ENCODE measurements at regions not wholly inside any gene's neighbourhood (a gene's known extent, or its start where the extent isn't known, plus 50 kb on each side); places are given as distances from the start of the nearest gene placed in this dataset.

DNA sequence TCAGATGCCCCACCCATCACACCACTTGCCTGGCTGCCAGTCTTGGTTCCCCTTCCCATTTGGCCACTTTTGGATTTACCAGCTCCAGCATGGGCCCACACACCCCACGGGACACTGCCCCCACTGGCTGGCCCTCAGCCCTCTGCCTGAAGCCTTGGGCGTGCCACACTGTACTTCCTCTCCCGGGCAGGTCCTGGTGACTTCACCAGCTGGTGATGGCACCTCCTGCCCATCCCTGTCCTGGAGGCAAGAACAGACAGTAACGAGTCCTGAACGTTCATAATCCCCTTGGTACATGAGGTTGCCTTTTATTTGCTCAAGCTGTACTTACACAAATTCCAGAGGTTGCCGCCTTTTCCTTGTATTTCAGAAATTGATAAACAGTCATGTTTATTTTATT, 81.1 kb downstream of the TMEM17 start:
- TF ChIP-seq, protein P1, sequence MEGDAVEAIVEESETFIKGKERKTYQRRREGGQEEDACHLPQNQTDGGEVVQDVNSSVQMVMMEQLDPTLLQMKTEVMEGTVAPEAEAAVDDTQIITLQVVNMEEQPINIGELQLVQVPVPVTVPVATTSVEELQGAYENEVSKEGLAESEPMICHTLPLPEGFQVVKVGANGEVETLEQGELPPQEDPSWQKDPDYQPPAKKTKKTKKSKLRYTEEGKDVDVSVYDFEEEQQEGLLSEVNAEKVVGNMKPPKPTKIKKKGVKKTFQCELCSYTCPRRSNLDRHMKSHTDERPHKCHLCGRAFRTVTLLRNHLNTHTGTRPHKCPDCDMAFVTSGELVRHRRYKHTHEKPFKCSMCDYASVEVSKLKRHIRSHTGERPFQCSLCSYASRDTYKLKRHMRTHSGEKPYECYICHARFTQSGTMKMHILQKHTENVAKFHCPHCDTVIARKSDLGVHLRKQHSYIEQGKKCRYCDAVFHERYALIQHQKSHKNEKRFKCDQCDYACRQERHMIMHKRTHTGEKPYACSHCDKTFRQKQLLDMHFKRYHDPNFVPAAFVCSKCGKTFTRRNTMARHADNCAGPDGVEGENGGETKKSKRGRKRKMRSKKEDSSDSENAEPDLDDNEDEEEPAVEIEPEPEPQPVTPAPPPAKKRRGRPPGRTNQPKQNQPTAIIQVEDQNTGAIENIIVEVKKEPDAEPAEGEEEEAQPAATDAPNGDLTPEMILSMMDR (IDR thresholded peaks at IDR 0.05) = no peak
- TF ChIP-seq, protein P2, sequence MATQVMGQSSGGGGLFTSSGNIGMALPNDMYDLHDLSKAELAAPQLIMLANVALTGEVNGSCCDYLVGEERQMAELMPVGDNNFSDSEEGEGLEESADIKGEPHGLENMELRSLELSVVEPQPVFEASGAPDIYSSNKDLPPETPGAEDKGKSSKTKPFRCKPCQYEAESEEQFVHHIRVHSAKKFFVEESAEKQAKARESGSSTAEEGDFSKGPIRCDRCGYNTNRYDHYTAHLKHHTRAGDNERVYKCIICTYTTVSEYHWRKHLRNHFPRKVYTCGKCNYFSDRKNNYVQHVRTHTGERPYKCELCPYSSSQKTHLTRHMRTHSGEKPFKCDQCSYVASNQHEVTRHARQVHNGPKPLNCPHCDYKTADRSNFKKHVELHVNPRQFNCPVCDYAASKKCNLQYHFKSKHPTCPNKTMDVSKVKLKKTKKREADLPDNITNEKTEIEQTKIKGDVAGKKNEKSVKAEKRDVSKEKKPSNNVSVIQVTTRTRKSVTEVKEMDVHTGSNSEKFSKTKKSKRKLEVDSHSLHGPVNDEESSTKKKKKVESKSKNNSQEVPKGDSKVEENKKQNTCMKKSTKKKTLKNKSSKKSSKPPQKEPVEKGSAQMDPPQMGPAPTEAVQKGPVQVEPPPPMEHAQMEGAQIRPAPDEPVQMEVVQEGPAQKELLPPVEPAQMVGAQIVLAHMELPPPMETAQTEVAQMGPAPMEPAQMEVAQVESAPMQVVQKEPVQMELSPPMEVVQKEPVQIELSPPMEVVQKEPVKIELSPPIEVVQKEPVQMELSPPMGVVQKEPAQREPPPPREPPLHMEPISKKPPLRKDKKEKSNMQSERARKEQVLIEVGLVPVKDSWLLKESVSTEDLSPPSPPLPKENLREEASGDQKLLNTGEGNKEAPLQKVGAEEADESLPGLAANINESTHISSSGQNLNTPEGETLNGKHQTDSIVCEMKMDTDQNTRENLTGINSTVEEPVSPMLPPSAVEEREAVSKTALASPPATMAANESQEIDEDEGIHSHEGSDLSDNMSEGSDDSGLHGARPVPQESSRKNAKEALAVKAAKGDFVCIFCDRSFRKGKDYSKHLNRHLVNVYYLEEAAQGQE (IDR thresholded peaks at IDR 0.05; ENCODE audit: insufficient read depth in 1 of 2, low read depth in 2 of 2, low read length in 1 of 2) = no peak

Data from Panc1 (cell line).